ENCODE measurements at regions not wholly inside any gene's neighbourhood (a gene's known extent, or its start where the extent isn't known, plus 50 kb on each side); places are given as distances from the start of the nearest gene placed in this dataset.

DNA sequence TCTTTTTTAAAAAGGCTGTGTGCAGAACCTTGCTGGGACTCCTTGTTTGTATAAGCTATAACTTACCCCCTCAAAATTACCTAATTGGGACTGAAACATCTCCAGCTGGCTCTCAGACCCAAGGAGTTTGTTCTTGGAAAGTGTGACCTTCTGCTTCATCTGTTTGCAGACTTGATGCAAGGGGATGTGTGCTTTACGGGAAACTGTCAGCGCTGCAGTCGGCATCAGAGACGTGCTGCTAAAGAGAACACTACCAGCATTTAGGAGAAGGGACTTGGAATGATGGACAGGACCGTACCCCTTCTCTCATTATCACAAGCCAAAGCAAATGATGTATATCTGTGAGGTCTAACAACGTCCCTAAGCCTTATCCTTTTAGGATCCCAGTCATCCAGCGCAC, 174.2 kb upstream of the PARP11 start:
- H3K36me3 ChIP-seq (ENCODE audit: control insufficient read depth, insufficient read depth, low read length), result no peaks in the 10 kb centered on the region
- H2AK5ac ChIP-seq (ENCODE audit: low read depth, low read length), result no peak overlapping the region
- no peak overlapping the region for H2BK20ac ChIP-seq (ENCODE audit: low read depth, low read length)
- no peak overlapping the region for H3K4ac ChIP-seq (ENCODE audit: low read depth, low read length)
- H2AFZ ChIP-seq (replicated peaks; ENCODE audit: low read length, poor library complexity), result no peak overlapping the region
- H3K9me1 ChIP-seq (ENCODE audit: insufficient read depth, low read length), result no peaks in the 10 kb centered on the region
- intact Hi-C loops (cut with micrococcal nuclease), result no loop called here
- H2AK9ac ChIP-seq (replicated peaks; ENCODE audit: low read depth, low read length, poor library complexity), result no peak overlapping the region
- H4K5ac ChIP-seq (ENCODE audit: low read depth, low read length), result no peak overlapping the region
- no peak overlapping the region for H2BK5ac ChIP-seq (ENCODE audit: low read depth, low read length, poor library complexity, severe bottlenecking)
- H3K27me3 ChIP-seq (ENCODE audit: control insufficient read depth, insufficient read depth, low read length), result peaks cover 12% of the 10 kb centered on the region
- in situ Hi-C loops (cut with MboI; ENCODE audit: low sequenced_read_pairs), result no loop called here
- H3K79me1 ChIP-seq (ENCODE audit: low read depth in 1 of 2, low read length in 2 of 2), result no peaks in the 10 kb centered on the region
- no peak overlapping the region for H4K91ac ChIP-seq (ENCODE audit: insufficient read depth, low read depth, low read length)
- H2BK15ac ChIP-seq (ENCODE audit: low read depth, low read length), result no peak overlapping the region
- H3K4me1 ChIP-seq (ENCODE audit: control insufficient read depth, insufficient read depth, low read length), result no peaks in the 10 kb centered on the region
- H3K4me3 ChIP-seq (ENCODE audit: insufficient read depth, low read depth, low read length), result no peak overlapping the region
- H3K9me3 ChIP-seq (ENCODE audit: control insufficient read depth, insufficient read depth, low read length), result no peaks in the 10 kb centered on the region
- ATAC-seq (ENCODE audit: low read depth), result no peak
- no peak overlapping the region for H3K56ac ChIP-seq (ENCODE audit: extremely low read depth, insufficient read depth, low read length)
- H2BK120ac ChIP-seq (ENCODE audit: low read depth, low read length), result no peak overlapping the region
- dilution Hi-C loops (cut with HindIII; ENCODE audit: low sequenced_read_pairs, unreplicated experiment), result no loop called here
- H4K8ac ChIP-seq (ENCODE audit: low read depth in 2 of 2, low read length in 2 of 2), result no peak overlapping the region
- ChIA-PET CTCF (interaction anchor here (0.6 kb wide), 1 partner anchor 222 kb away, joined by 3 read pairs; no protein-coding TSS in a partner anchor), POLR2A (ENCODE audit: unreplicated experiment) (no interaction called here)
- H3K18ac ChIP-seq (ENCODE audit: low read depth, low read length), result no peak overlapping the region
- no peak for DNase-seq
- no CpG with 5 or more reads among the region's 7 CpGs for WGBS, 2 experiments (ENCODE audit: extremely low coverage in 2 of 2, insufficient read length in 1 of 2)
- H3K27ac ChIP-seq (ENCODE audit: insufficient read depth, low read length), result no peak overlapping the region
- H3K14ac ChIP-seq (replicated peaks; ENCODE audit: low read depth, low read length), result no peak overlapping the region
- BruUV-seq (replicated peaks), result no TSS peak
- H3K9ac ChIP-seq (ENCODE audit: low read depth, low read length), result no peak overlapping the region
- no peak overlapping the region for H3K4me2 ChIP-seq (ENCODE audit: low read depth, low read length)
- TF ChIP-seq MAZ (IDR thresholded peaks at IDR 0.05; ENCODE audit: borderline replicate concordance, low read depth, low read length) (no peak), MXI1 (IDR thresholded peaks at IDR 0.05; ENCODE audit: borderline replicate concordance, low read depth, low read length) (no peak), CHD1 (IDR thresholded peaks at IDR 0.05; ENCODE audit: low read depth, low read length) (no peak), SMC3 (IDR thresholded peaks at IDR 0.05; ENCODE audit: low read depth, low read length) (no peak), CEBPB (IDR thresholded peaks at IDR 0.05; ENCODE audit: low read depth, low read length) (no peak), RAD21 (IDR thresholded peaks at IDR 0.05; ENCODE audit: low read length) (no peak), RCOR1 (IDR thresholded peaks at IDR 0.05; ENCODE audit: insufficient replicate concordance, low read length) (no peak), RFX5 (IDR thresholded peaks at IDR 0.05; ENCODE audit: low read depth, low read length) (no peak), POLR2A (IDR thresholded peaks at IDR 0.05; ENCODE audit: low read depth, low read length) (no peak), BHLHE40 (IDR thresholded peaks at IDR 0.05; ENCODE audit: low read depth, low read length) (no peak), NFE2L2 (IDR thresholded peaks at IDR 0.05; ENCODE audit: low read depth, low read length) (no peak), USF2 (IDR thresholded peaks at IDR 0.05; ENCODE audit: low read depth, low read length) (no peak)
- TF ChIP-seq, protein P1, sequence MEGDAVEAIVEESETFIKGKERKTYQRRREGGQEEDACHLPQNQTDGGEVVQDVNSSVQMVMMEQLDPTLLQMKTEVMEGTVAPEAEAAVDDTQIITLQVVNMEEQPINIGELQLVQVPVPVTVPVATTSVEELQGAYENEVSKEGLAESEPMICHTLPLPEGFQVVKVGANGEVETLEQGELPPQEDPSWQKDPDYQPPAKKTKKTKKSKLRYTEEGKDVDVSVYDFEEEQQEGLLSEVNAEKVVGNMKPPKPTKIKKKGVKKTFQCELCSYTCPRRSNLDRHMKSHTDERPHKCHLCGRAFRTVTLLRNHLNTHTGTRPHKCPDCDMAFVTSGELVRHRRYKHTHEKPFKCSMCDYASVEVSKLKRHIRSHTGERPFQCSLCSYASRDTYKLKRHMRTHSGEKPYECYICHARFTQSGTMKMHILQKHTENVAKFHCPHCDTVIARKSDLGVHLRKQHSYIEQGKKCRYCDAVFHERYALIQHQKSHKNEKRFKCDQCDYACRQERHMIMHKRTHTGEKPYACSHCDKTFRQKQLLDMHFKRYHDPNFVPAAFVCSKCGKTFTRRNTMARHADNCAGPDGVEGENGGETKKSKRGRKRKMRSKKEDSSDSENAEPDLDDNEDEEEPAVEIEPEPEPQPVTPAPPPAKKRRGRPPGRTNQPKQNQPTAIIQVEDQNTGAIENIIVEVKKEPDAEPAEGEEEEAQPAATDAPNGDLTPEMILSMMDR (conservative IDR thresholded peaks at IDR 0.05; ENCODE audit: low read depth, low read length), result no peak
- TF ChIP-seq, protein P2, sequence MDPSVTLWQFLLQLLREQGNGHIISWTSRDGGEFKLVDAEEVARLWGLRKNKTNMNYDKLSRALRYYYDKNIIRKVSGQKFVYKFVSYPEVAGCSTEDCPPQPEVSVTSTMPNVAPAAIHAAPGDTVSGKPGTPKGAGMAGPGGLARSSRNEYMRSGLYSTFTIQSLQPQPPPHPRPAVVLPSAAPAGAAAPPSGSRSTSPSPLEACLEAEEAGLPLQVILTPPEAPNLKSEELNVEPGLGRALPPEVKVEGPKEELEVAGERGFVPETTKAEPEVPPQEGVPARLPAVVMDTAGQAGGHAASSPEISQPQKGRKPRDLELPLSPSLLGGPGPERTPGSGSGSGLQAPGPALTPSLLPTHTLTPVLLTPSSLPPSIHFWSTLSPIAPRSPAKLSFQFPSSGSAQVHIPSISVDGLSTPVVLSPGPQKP (IDR thresholded peaks at IDR 0.05; ENCODE audit: borderline replicate concordance, low read depth, low read length), result no peak
- no peaks in the 10 kb centered on the region for H4K20me1 ChIP-seq (ENCODE audit: insufficient read depth, low read length)
- H3K23ac ChIP-seq (ENCODE audit: low read depth, low read length), result no peak overlapping the region

Measured in IMR-90 (cell line).